Lower leg skin (tissue), 3 donors: ENCODE measurements at regions not wholly inside any gene's neighbourhood (a gene's known extent, or its start where the extent isn't known, plus 50 kb on each side); places are given as distances from the start of the nearest gene placed in this dataset.

Experiments used
- POLR2A ChIP-seq, 2 donors: fragments of 450-650 bp; IDR thresholded peaks; one replicate each; pipeline ENCODE4 v1.6.1; 2016 to 2017; ENCODE audit warnings: antibody characterized with exemption in 2 of 2, mild to moderate bottlenecking in 1 of 2, moderate library complexity in 1 of 2
- TF ChIP-seq, protein P1 (sequence below), 3 donors: fragments of 450-650 bp; IDR thresholded peaks; one replicate each; pipeline ENCODE4 v1.5.1; 2016; ENCODE audit warnings: antibody characterized with exemption in 3 of 3, mild to moderate bottlenecking in 3 of 3, moderate library complexity in 2 of 3

DNA sequence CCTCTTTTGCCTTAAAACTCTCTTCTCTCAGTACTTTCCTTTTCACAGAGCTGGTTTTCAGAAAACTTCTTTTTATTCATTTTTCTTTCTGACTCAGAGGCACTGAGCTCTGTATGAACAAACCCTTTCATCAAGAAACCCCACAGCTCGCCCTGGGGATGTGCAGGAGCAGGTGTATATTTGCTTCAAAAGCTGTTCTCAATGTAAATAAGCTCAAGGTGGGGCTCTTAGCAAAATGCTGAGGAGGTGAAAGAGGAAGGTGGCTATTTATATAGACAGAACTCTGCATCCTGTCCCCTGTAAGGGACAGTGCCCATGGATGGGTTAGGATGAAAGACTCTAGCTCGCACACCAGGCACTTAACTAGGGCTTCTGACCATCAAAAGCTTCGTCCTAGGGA lies 302.0 kb downstream of the WDR72 start:
- TF ChIP-seq, protein P1, sequence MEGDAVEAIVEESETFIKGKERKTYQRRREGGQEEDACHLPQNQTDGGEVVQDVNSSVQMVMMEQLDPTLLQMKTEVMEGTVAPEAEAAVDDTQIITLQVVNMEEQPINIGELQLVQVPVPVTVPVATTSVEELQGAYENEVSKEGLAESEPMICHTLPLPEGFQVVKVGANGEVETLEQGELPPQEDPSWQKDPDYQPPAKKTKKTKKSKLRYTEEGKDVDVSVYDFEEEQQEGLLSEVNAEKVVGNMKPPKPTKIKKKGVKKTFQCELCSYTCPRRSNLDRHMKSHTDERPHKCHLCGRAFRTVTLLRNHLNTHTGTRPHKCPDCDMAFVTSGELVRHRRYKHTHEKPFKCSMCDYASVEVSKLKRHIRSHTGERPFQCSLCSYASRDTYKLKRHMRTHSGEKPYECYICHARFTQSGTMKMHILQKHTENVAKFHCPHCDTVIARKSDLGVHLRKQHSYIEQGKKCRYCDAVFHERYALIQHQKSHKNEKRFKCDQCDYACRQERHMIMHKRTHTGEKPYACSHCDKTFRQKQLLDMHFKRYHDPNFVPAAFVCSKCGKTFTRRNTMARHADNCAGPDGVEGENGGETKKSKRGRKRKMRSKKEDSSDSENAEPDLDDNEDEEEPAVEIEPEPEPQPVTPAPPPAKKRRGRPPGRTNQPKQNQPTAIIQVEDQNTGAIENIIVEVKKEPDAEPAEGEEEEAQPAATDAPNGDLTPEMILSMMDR (IDR thresholded peaks at IDR 0.05): no peak
- no peak for TF ChIP-seq POLR2A (IDR thresholded peaks at IDR 0.05)
